CD14-positive monocyte (primary cell): ENCODE measurements at regions not wholly inside any gene's neighbourhood (a gene's known extent, or its start where the extent isn't known, plus 50 kb on each side); places are given as distances from the start of the nearest gene placed in this dataset.

ENCODE experiments used
- DNase-seq, 3 donors: peaks; one replicate each; pipeline ENCODE4 v3.0.0-alpha.2; 2011 to 2022
- H2AFZ ChIP-seq: 2 replicates; pipeline ENCODE4 v1.6.0; 2012; ENCODE audit warnings: mild to moderate bottlenecking, low read depth, low read length, inconsistent platforms; ENCODE audit not compliant: insufficient read depth, poor library complexity, severe bottlenecking
- H3K27ac ChIP-seq, 2 donors: 1 replicate in 1 of 2; 2 replicates in 1 of 2; pipeline ENCODE4 v1.5.1; 2012 to 2013; ENCODE audit warnings: low read length in 2 of 2, control low read depth in 1 of 2, inconsistent platforms in 1 of 2, low read depth in 1 of 2, mild to moderate bottlenecking in 1 of 2
- H3K27me3 ChIP-seq, 2 donors: one replicate each; pipeline versions ENCODE4 v1.6.0 to v1.6.1; 2011 to 2013; ENCODE audit warnings: low read length in 2 of 2; ENCODE audit not compliant: control insufficient read depth in 2 of 2, insufficient read depth in 2 of 2
- H3K36me3 ChIP-seq, 2 donors: replicated peaks in 1 of 2; 1 replicate in 1 of 2; 2 replicates in 1 of 2; pipeline versions ENCODE4 v1.5.1 to v1.6.1; 2012 to 2013; ENCODE audit warnings: low read length in 2 of 2, control low read depth in 1 of 2, inconsistent platforms in 1 of 2, mild to moderate bottlenecking in 1 of 2; ENCODE audit not compliant: insufficient read depth in 2 of 2, control insufficient read depth in 1 of 2
- H3K4me1 ChIP-seq, 2 donors: 1 replicate in 1 of 2; 2 replicates in 1 of 2; pipeline versions ENCODE4 v1.5.1 to v1.6.1; 2012 to 2013; ENCODE audit warnings: low read length in 2 of 2, control low read depth in 1 of 2, inconsistent platforms in 1 of 2, mild to moderate bottlenecking in 1 of 2, moderate library complexity in 1 of 2; ENCODE audit not compliant: insufficient read depth in 2 of 2, control insufficient read depth in 1 of 2
- H3K4me2 ChIP-seq: replicated peaks from 2 replicates; pipeline ENCODE3; 2012; ENCODE audit warnings: low read length, moderate library complexity, mild to moderate bottlenecking; ENCODE audit not compliant: poor library complexity, severe bottlenecking; ENCODE audit errors: extremely low read depth
- H3K4me3 ChIP-seq, 3 experiments: fragments of 200-600 bp in 1 of 3; sonication (generic) in 1 of 3; replicated peaks in 1 of 3; 1 replicate in 2 of 3; 2 replicates in 1 of 3; pipeline ENCODE4 v1.5.1; 2011 to 2013; ENCODE audit warnings: low read length in 3 of 3, mild to moderate bottlenecking in 3 of 3, control low read depth in 2 of 3, low read depth in 2 of 3, inconsistent platforms in 1 of 3, moderate library complexity in 1 of 3
- H3K79me2 ChIP-seq: 2 replicates; pipeline ENCODE4 v1.6.0; 2012; ENCODE audit warnings: mild to moderate bottlenecking, control low read depth, inconsistent platforms, low read length, moderate library complexity; ENCODE audit not compliant: insufficient read depth
- H3K9ac ChIP-seq: 2 replicates; pipeline ENCODE4 v1.6.0; 2017; ENCODE audit warnings: low read length, mild to moderate bottlenecking; ENCODE audit not compliant: insufficient read depth, poor library complexity, severe bottlenecking
- H3K9me3 ChIP-seq, 2 donors: replicated peaks in 1 of 2; 1 replicate in 1 of 2; 2 replicates in 1 of 2; pipeline versions ENCODE4 v1.5.1 to v1.6.1; 2012 to 2013; ENCODE audit warnings: low read length in 2 of 2, control low read depth in 1 of 2; ENCODE audit not compliant: control insufficient read depth in 1 of 2, insufficient read depth in 1 of 2
- H4K20me1 ChIP-seq: 2 replicates; pipeline ENCODE4 v1.6.0; 2012; ENCODE audit warnings: mild to moderate bottlenecking, low read length, control low read depth, moderate library complexity; ENCODE audit not compliant: insufficient read depth
- H3K27ac Mint-ChIP-seq, 7 donors: one replicate each; pipeline ENCODE4 v1.8.0; 2020; ENCODE audit warnings: mild to moderate bottlenecking in 7 of 7, mixed read lengths in 7 of 7, moderate library complexity in 6 of 7, inconsistent platforms in 2 of 7
- H3K27me3 Mint-ChIP-seq, 3 donors: one replicate each; pipeline ENCODE4 v1.8.0; 2021 to 2022; ENCODE audit warnings: low read depth in 3 of 3, mild to moderate bottlenecking in 3 of 3, mixed read lengths in 3 of 3, moderate library complexity in 3 of 3, inconsistent platforms in 1 of 3
- H3K36me3 Mint-ChIP-seq, 2 donors: one replicate each; pipeline ENCODE4 v1.8.0; 2020; ENCODE audit warnings: mixed read lengths in 2 of 2, inconsistent platforms in 1 of 2, mild to moderate bottlenecking in 1 of 2
- H3K4me1 Mint-ChIP-seq: one replicate; pipeline ENCODE4 v1.8.0; 2020; ENCODE audit warnings: mild to moderate bottlenecking, mixed read lengths
- H3K4me3 Mint-ChIP-seq, 2 donors: one replicate each; pipeline ENCODE4 v1.8.0; 2020; ENCODE audit warnings: mild to moderate bottlenecking in 2 of 2, mixed read lengths in 2 of 2, moderate library complexity in 1 of 2
- H3K9me3 Mint-ChIP-seq, 7 donors: one replicate each; pipeline ENCODE4 v1.8.0; 2020 to 2022; ENCODE audit warnings: mixed read lengths in 7 of 7, mild to moderate bottlenecking in 6 of 7, moderate library complexity in 6 of 7, inconsistent platforms in 2 of 7
- CTCF ChIP-seq: fragments of 200-600 bp; IDR thresholded peaks from one replicate; pipeline ENCODE4 v1.8.0; 2022; ENCODE audit warnings: antibody characterized with exemption, mild to moderate bottlenecking
- WGBS: methylation state at CpG from one replicate; pipeline ENCODE4 v1.1.5; 2013; ENCODE audit warnings: missing lambda C conversion rate; ENCODE audit not compliant: insufficient coverage; 5-methylcytosine and 5-hydroxymethylcytosine counted together
- intact Hi-C, 2 donors: fragments of 100-400 bp; cut with micrococcal nuclease; formaldehyde crosslinking; loops; one replicate each; pipeline versions ENCODE4 v1.15.0 to v1.15.1; 2023

DNA sequence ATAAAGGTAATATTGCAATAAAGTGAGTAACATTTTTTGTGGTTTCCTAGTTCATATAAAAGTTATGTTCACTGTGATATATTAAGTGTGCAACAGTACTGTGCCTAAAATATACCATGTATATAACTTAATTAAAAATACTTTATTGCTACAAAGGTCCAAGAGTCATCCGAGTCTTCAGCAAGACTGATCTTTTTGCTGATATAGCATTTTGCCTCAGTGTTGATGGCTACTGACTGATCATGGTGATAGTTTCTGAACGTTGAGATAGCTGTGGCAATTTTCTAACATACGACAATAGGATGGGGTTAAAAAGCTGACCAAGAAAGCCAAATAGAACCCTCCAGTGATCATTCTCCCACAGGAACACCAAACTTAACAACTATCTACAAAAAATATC is 1302.7 kb downstream of the TECRL start:
- intact Hi-C loops = no loop called here
- H3K9me3 Mint-ChIP-seq = peaks cover 3 to 12% (median 7%) of the 10 kb centered on the region in 7 donors

GRCh38 chr4:63105839-63106238 is 1303.4 kb downstream of the TECRL start:
- Histone ChIP-seq H3K9me3 (peaks cover 11% of the 10 kb centered on the region in 2 donors), H3K9ac (no peak overlapping the region), H3K27ac (no peak overlapping the region), H4K20me1 (no peaks in the 10 kb centered on the region), H3K36me3 (no peaks in the 10 kb centered on the region), H3K79me2 (no peaks in the 10 kb centered on the region), H3K27me3 (no peaks in the 10 kb centered on the region), H3K4me2 (no peak overlapping the region), H3K4me1 (no peaks in the 10 kb centered on the region), H3K4me3 (no peak overlapping the region), H2AFZ (no peak overlapping the region)
- intact Hi-C loops = no loop called here
- no peak overlapping the region for H3K27ac Mint-ChIP-seq
- no peak for TF ChIP-seq CTCF
- no peak overlapping the region for H3K4me3 Mint-ChIP-seq
- no peaks in the 10 kb centered on the region for H3K36me3 Mint-ChIP-seq
- no peaks in the 10 kb centered on the region for H3K4me1 Mint-ChIP-seq
- peaks cover 3 to 12% (median 6%) of the 10 kb centered on the region in 7 donors for H3K9me3 Mint-ChIP-seq
- no peaks in the 10 kb centered on the region for H3K27me3 Mint-ChIP-seq
- DNase-seq = no peak

More for the DNA sequence above, 1302.7 kb downstream of the TECRL start:
- Mint-ChIP-seq H3K36me3 (no peaks in the 10 kb centered on the region), H3K27me3 (no peaks in the 10 kb centered on the region), H3K4me1 (no peaks in the 10 kb centered on the region), H3K27ac (no peak overlapping the region), H3K4me3 (no peak overlapping the region)
- Histone ChIP-seq H3K27ac (no peak overlapping the region), H3K4me2 (no peak overlapping the region), H3K9me3 (peaks cover 11% of the 10 kb centered on the region in 2 donors), H3K36me3 (no peaks in the 10 kb centered on the region), H2AFZ (no peak overlapping the region), H3K27me3 (no peaks in the 10 kb centered on the region), H4K20me1 (no peaks in the 10 kb centered on the region), H3K4me1 (no peaks in the 10 kb centered on the region), H3K79me2 (no peaks in the 10 kb centered on the region), H3K9ac (no peak overlapping the region), H3K4me3 (no peak overlapping the region)
- no CpG with 5 or more reads among the region's 3 CpGs for WGBS
- TF ChIP-seq CTCF = no peak
- no peak for DNase-seq
